SU-DHL-6 (cell line): ENCODE measurements at regions not wholly inside any gene's neighbourhood (a gene's known extent, or its start where the extent isn't known, plus 50 kb on each side); places are given as distances from the start of the nearest gene placed in this dataset.

Experiments
- EZH2phosphoT487 ChIP-seq: fragments of 200-600 bp; sonication (generic), shearing (Covaris generic); conservative IDR thresholded peaks from 2 replicates; pipeline ENCODE4 v1.6.1; 2018; ENCODE audit warnings: mild to moderate bottlenecking, antibody characterized with exemption, low read length, moderate library complexity, mixed read lengths
- TF ChIP-seq, protein P1 (sequence below): fragments of 200-600 bp; sonication (generic); IDR thresholded peaks from one replicate; pipeline ENCODE4 v1.5.1; 2017; ENCODE audit warnings: antibody characterized with exemption, mild to moderate bottlenecking, low read length, moderate library complexity; ENCODE audit not compliant: insufficient read depth, poor library complexity, severe bottlenecking

- TF ChIP-seq, protein P1, sequence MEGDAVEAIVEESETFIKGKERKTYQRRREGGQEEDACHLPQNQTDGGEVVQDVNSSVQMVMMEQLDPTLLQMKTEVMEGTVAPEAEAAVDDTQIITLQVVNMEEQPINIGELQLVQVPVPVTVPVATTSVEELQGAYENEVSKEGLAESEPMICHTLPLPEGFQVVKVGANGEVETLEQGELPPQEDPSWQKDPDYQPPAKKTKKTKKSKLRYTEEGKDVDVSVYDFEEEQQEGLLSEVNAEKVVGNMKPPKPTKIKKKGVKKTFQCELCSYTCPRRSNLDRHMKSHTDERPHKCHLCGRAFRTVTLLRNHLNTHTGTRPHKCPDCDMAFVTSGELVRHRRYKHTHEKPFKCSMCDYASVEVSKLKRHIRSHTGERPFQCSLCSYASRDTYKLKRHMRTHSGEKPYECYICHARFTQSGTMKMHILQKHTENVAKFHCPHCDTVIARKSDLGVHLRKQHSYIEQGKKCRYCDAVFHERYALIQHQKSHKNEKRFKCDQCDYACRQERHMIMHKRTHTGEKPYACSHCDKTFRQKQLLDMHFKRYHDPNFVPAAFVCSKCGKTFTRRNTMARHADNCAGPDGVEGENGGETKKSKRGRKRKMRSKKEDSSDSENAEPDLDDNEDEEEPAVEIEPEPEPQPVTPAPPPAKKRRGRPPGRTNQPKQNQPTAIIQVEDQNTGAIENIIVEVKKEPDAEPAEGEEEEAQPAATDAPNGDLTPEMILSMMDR: no peak
- no peak for TF ChIP-seq EZH2phosphoT487
Measured at GRCh38 chr3:116767726-116768125, 58.1 kb downstream of the TUSC7 start.
